ENCODE measurements at regions not wholly inside any gene's neighbourhood (a gene's known extent, or its start where the extent isn't known, plus 50 kb on each side); places are given as distances from the start of the nearest gene placed in this dataset.
"Not testable (repeated sequence)": the region's sequence is repeated elsewhere in the genome, so short reads cannot be mapped to it uniquely, and the experiment has no call there.

GRCh38 chr15:79163395-79163794, 72.8 kb upstream of the RASGRF1 start:
- ATAC-seq (replicated peaks) (no peak), DNase-seq (no peak)
- Mint-ChIP-seq H3K36me3 (ENCODE audit: insufficient read depth) (peaks cover 2% of the 10 kb centered on the region), H3K4me1 (ENCODE audit: low read depth in 2 of 2) (no peaks in the 10 kb centered on the region), H3K27me3 (peaks cover 32 to 42% of the 10 kb centered on the region in 2 donors), H3K27ac (no peak overlapping the region), H3K4me3 (no peak overlapping the region), H3K9me3 (no peaks in the 10 kb centered on the region)

GRCh38 chr15:79161837-79162508, 71.4 kb upstream of the RASGRF1 start:
- Mint-ChIP-seq H3K36me3 (ENCODE audit: insufficient read depth) (peaks cover 2% of the 10 kb centered on the region), H3K4me1 (ENCODE audit: low read depth in 2 of 2) (no peaks in the 10 kb centered on the region), H3K27me3 (peaks cover 27 to 33% of the 10 kb centered on the region in 2 donors), H3K27ac (no peak overlapping the region), H3K9me3 (no peaks in the 10 kb centered on the region), H3K4me3 (no peak overlapping the region)
- DNase-seq (no peak), ATAC-seq (replicated peaks) (no peak)

- ATAC-seq (replicated peaks) (no peak), DNase-seq (no peak)
- Mint-ChIP-seq H3K36me3 (ENCODE audit: insufficient read depth) (peaks cover 2% of the 10 kb centered on the region), H3K27me3 (peaks cover 18 to 30% of the 10 kb centered on the region in 2 donors), H3K9me3 (no peaks in the 10 kb centered on the region), H3K4me3 (no peak overlapping the region), H3K4me1 (ENCODE audit: low read depth in 2 of 2) (no peaks in the 10 kb centered on the region), H3K27ac (no peak overlapping the region)
Measured at GRCh38 chr15:79160211-79160610, 69.6 kb upstream of the RASGRF1 start.

GRCh38 chr15:79157631-79158592, 67.3 kb upstream of the RASGRF1 start:
- no peak overlapping the region for H3K4me3 Mint-ChIP-seq

GRCh38 chr15:79156704-79157375, 66.3 kb upstream of the RASGRF1 start:
- DNase-seq: no peak
- H3K4me3 Mint-ChIP-seq: no peak overlapping the region

More at GRCh38 chr15:79157631-79158592, 67.3 kb upstream of the RASGRF1 start:
- H3K36me3 Mint-ChIP-seq (ENCODE audit: insufficient read depth): peaks cover 2% of the 10 kb centered on the region
- H3K27me3 Mint-ChIP-seq: peaks cover 4 to 29% of the 10 kb centered on the region in 2 donors
- ATAC-seq (replicated peaks) (no peak), DNase-seq (no peak)
- no peaks in the 10 kb centered on the region for H3K4me1 Mint-ChIP-seq (ENCODE audit: low read depth in 2 of 2)
- no peaks in the 10 kb centered on the region for H3K9me3 Mint-ChIP-seq
- no peak overlapping the region for H3K27ac Mint-ChIP-seq

GRCh38 chr15:79154483-79155135, 64.0 kb upstream of the RASGRF1 start:
- no peak for DNase-seq
- no peak overlapping the region for H3K4me3 Mint-ChIP-seq
- H3K36me3 Mint-ChIP-seq (ENCODE audit: insufficient read depth): no peaks in the 10 kb centered on the region
- peaks cover 20 to 48% of the 10 kb centered on the region in 2 donors for H3K27me3 Mint-ChIP-seq
- ATAC-seq (replicated peaks): no peak
- no peaks in the 10 kb centered on the region for H3K4me1 Mint-ChIP-seq (ENCODE audit: low read depth in 2 of 2)
- H3K9me3 Mint-ChIP-seq: peaks cover 0 to 3% of the 10 kb centered on the region in 2 donors
- no peak overlapping the region for H3K27ac Mint-ChIP-seq

More at GRCh38 chr15:79156704-79157375, 66.3 kb upstream of the RASGRF1 start:
- Mint-ChIP-seq H3K4me1 (ENCODE audit: low read depth in 2 of 2) (no peaks in the 10 kb centered on the region), H3K27ac (no peak overlapping the region), H3K27me3 (peaks cover 12 to 38% of the 10 kb centered on the region in 2 donors), H3K9me3 (no peaks in the 10 kb centered on the region), H3K36me3 (ENCODE audit: insufficient read depth) (peaks cover 2% of the 10 kb centered on the region)
- no peak for ATAC-seq (replicated peaks)

GRCh38 chr15:79144290-79144689, 53.7 kb upstream of the RASGRF1 start:
- H3K4me1 Mint-ChIP-seq (ENCODE audit: low read depth in 2 of 2); H3K36me3 Mint-ChIP-seq (ENCODE audit: insufficient read depth): not testable (repeated sequence)
- H3K27me3 Mint-ChIP-seq: peaks cover 34 to 39% of the 10 kb centered on the region in 2 donors

GRCh38 chr15:79140846-79141570, 50.4 kb upstream of the RASGRF1 start:
- Mint-ChIP-seq H3K36me3 (ENCODE audit: insufficient read depth) (no peaks in the 10 kb centered on the region), H3K27ac (no peak overlapping the region), H3K4me3 (no peak overlapping the region), H3K9me3 (peaks cover 4 to 12% of the 10 kb centered on the region in 2 donors), H3K4me1 (ENCODE audit: low read depth in 2 of 2) (no peaks in the 10 kb centered on the region), H3K27me3 (peaks cover 47 to 48% of the 10 kb centered on the region in 2 donors)
- DNase-seq (no peak), ATAC-seq (replicated peaks) (no peak)

More at GRCh38 chr15:79144290-79144689, 53.7 kb upstream of the RASGRF1 start:
- not testable (repeated sequence) for ATAC-seq (replicated peaks); DNase-seq; H3K27ac Mint-ChIP-seq; H3K4me3 Mint-ChIP-seq
- peaks cover 4 to 12% of the 10 kb centered on the region in 2 donors for H3K9me3 Mint-ChIP-seq

Data from effector memory CD8-positive, alpha-beta T cell (primary cell).